GM19324 (cell line): ENCODE measurements at regions not wholly inside any gene's neighbourhood (a gene's known extent, or its start where the extent isn't known, plus 50 kb on each side); places are given as distances from the start of the nearest gene placed in this dataset.
"Not testable (repeated sequence)": the region's sequence is repeated elsewhere in the genome, so short reads cannot be mapped to it uniquely, and the experiment has no call there.

ENCODE experiments used
- ATAC-seq: cut with Tn5 transposase; IDR thresholded peaks from one replicate; pipeline ENCODE4 v1.9.1; 2021; ENCODE audit warnings: mild to moderate bottlenecking, moderate library complexity; ENCODE audit not compliant: unreplicated experiment, low FRiP score

GRCh38 chr4:181008164-181008563 lies 1235.0 kb upstream of the TENM3 start:
- no peak for ATAC-seq

- ATAC-seq = no peak
These were observed 1230.0 kb upstream of the TENM3 start for GRCh38 chr4:181013162-181013561.

GRCh38 chr4:181017038-181017437 lies 1226.2 kb upstream of the TENM3 start:
- no peak for ATAC-seq

DNA sequence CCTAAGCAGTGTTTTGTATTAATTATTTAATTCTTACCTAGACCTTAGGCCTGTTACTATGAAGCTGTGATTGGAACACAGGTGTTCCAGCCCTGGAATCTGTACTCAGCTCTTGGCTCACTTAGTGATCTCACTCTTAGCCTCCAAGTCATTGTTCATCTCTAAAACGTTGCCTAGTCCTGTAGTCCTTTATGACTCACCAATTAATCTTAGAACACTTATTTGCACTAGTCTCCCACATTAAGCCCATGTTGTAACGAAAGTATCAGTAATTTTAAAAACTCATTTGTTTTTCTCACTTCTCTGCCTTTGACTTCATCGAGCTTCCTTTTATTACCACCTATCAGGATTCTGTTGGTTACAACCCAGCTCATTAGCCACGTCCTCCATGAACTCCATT lies 1224.7 kb upstream of the TENM3 start:
- no peak for ATAC-seq

DNA sequence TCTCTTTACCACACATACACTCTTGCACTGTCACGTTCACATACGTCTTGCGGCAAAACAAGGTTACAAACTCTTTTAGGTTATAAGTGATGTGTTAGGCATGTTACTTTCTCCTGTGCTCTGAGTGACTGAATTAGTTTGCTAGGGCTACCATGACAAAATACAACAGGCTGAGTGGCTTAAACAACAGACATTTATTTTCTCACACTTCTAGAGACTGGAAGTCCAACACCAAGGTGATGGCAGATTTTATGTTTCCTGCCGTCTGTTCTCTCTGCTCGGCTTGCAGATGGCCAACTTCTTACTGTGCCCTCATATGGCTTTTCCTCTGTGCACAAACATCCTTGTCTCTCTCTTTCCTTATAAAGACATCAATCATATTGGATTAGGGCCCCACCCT lies 1224.3 kb upstream of the TENM3 start:
- ATAC-seq = no peak

GRCh38 chr4:181020456-181020855 lies 1222.7 kb upstream of the TENM3 start:
- no peak for ATAC-seq

- no peak for ATAC-seq
These were observed 1222.0 kb upstream of the TENM3 start for GRCh38 chr4:181021213-181021612.

GRCh38 chr4:181030135-181030921 lies 1212.9 kb upstream of the TENM3 start:
- ATAC-seq = not testable (repeated sequence)

DNA sequence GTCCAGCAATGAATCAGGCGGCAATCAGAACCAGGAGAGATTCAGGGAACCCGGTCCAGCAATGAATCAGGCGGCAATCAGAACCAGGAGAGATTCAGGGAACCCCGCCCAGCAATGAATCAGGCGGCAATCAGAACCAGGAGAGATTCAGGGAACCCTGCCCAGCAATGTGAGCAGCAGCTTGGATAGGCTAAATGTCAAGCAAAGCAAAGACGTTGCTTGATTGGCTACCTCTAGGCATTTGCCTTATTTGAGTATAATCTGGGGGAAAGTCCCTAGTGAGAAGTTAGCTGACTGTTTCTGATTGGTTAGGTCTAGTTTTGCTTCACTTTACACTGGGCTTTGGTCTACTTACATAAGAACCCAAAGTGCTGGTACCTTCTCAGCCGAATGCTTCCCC lies 1212.2 kb upstream of the TENM3 start:
- ATAC-seq = no peak

DNA sequence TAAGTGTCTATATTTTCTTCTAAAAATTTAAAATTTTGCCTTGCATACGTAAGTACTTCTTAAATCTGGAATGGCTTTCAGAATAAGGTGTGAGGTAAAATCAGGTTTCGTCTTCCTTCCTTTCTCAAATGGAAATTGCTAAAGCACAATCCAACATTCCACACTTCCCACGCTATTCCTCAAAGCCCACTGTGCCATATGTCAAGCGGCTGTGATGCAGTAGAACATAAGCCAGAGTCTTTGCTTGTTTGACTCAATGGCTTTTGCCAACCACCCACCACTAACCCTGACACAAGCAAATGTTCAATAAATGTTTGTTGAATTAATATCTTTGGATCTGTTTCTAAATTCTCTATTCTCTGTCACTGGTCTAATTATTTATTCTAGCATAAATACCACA lies 1199.7 kb upstream of the TENM3 start:
- no peak for ATAC-seq

DNA sequence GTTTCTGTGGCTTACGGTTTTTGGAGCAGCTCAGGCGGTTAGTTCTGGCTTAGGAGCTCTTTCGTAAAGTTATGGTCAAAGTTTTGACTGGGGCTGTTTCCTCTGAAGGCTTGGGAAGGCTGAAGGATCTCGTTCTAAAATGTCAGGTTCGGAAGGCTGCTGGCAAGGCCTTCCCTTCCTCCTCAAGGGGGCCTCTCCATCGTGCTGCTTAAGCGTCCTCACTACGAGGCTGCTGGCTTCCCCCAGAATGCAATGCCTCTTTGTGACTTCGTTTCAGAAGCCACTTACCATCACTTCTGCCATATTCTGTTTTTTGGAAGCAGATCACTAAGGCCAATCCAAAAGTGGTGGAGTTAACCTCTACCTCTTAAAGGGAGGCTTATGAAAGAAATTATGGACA lies 1196.4 kb upstream of the TENM3 start:
- ATAC-seq = no peak

- ATAC-seq = no peak
These were observed 1191.3 kb upstream of the TENM3 start for GRCh38 chr4:181051931-181052330.

DNA sequence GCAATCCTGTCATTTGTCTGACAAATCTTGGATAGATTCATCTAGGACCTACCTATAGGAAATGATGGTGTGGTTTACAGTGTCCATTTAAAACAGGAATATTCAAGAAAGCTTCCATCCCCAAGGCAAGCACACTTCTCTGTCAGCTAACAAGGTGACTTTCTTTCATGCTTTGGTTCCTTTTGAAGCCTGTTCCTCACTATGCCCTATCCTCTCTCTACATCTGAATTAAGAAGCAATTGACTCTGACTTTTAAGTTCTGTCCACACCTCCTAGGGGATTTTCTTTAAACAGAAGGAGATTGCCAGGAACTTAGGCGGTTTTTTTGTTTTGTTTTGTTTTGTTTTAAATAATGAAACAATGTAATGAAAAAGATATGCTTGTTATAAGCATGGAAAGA lies 1181.4 kb upstream of the TENM3 start:
- ATAC-seq = no peak

- no peak for ATAC-seq
These were observed 1180.0 kb upstream of the TENM3 start for GRCh38 chr4:181063212-181063611.

DNA sequence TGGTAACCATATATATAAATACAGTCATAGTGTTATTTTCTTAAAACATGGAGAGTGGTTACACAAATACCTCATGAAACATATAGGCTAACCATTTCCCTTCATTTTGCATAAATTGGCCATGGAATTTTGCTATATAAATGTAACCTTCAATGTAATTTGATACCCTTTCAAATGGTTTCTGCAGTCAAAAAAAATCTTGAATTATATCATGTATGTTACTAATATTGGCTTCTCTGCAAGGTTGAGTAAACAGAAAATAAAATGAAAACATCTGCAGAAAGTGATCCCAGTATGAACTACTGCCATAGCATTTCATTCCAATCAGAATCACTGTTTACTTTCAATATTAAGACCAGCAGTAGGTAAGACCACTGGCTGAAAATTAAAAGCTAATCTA lies 1165.9 kb upstream of the TENM3 start:
- no peak for ATAC-seq

DNA sequence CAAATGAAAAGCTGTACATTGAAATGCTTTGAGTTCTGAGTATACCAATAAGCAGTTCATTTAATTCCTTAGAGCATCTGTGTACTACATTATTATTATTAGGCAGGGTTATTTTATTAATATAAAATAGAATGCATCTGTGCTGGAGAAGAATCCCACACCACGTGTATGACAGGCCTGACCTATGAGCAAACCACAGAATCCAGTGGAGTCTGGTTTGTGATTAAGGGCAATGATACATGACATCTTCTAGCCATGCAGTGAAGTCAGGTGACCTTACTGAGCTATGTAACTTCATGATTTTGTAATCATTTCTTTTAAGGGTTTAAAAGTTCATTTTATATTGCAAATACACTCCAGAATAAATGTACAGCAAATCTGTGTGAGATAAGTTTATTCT lies 1165.0 kb upstream of the TENM3 start:
- no peak for ATAC-seq

- no peak for ATAC-seq
These were observed 1159.3 kb upstream of the TENM3 start for GRCh38 chr4:181083757-181084361.

DNA sequence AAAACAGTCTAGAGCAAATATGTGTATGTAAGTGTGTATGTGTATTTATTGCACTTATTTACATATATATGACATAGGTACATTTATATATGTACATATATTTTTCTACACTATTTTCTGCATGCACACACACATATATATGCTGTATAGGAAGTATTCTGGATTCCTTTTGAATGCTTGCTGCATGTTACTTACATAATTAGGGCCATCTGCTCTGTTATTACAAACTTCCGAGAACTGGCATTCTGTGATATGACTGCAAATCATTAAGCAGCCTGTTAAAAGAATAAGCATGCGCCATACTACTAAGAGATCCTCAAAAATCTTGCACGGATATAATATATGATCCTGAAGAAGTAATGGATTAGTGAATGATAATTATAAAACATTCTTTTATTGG lies 1157.6 kb upstream of the TENM3 start:
- ATAC-seq = no peak

- no peak for ATAC-seq
These were observed 1137.7 kb upstream of the TENM3 start for GRCh38 chr4:181105487-181105886.

- ATAC-seq = no peak
These were observed 1136.8 kb upstream of the TENM3 start for GRCh38 chr4:181106398-181106797.

DNA sequence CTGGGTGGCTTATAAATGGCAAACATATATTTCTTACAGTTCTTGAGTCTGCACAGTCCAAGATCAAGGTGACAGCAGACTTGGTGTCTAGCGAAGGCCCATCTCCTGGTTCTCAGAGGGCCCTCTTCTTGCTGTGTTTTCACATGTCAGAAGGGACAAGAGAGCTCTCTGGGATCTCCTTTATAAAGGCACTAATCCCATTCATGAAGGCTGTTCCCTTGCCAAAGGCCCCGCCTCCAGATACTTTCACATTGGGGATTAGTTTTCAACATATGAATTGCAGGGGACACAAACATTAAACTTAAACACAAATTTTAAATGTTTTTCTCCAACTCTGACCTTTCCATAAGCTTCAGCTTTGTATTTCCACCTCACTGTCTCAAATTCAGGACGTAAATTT lies 1135.0 kb upstream of the TENM3 start:
- ATAC-seq = no peak

DNA sequence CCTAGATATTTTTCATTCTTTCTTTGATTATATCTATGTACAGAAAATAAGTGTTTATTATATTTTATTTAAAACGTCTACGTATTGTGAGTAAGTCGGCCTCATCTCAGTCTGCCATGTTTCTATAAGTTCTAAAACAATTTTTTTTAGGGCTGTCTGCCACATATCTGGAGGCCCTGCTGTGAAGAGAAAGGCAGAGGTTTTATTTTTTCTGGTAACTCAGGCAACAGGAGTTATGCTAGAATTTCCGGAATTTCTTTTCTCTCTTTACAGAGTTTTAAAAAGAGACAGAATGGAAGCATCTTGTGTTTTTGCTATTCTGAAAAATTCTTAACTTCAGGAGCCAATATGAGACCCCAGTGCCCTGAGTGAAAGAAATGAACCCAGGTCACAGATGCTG lies 1124.0 kb upstream of the TENM3 start:
- no peak for ATAC-seq
